Esophagus (tissue), 2 donors: ENCODE measurements at regions not wholly inside any gene's neighbourhood (a gene's known extent, or its start where the extent isn't known, plus 50 kb on each side); places are given as distances from the start of the nearest gene placed in this dataset.
A peak's percentile ranks its signal among the peaks of the same experiment; 100 is the strongest.

Experiments
- H3K27ac ChIP-seq, 2 donors: one replicate each; pipeline ENCODE4 v1.5.1; 2013; ENCODE audit warnings: low read depth in 2 of 2, mild to moderate bottlenecking in 2 of 2, inconsistent platforms in 1 of 2, low read length in 1 of 2, moderate library complexity in 1 of 2
- H3K27me3 ChIP-seq, 2 donors: one replicate each; pipeline ENCODE4 v1.6.1; 2013; ENCODE audit warnings: low read length in 2 of 2, control low read depth in 1 of 2, mild to moderate bottlenecking in 1 of 2; ENCODE audit not compliant: insufficient read depth in 2 of 2, control insufficient read depth in 1 of 2
- H3K36me3 ChIP-seq, 2 donors: one replicate each; pipeline ENCODE4 v1.6.1; 2013; ENCODE audit warnings: low read length in 1 of 2; ENCODE audit not compliant: control insufficient read depth in 2 of 2, insufficient read depth in 2 of 2
- H3K4me1 ChIP-seq, 2 donors: one replicate each; pipeline ENCODE4 v1.6.1; 2013; ENCODE audit warnings: low read length in 1 of 2; ENCODE audit not compliant: control insufficient read depth in 2 of 2, insufficient read depth in 2 of 2
- H3K4me3 ChIP-seq, 2 donors: one replicate each; pipeline ENCODE4 v1.5.1; 2013; ENCODE audit warnings: low read length in 2 of 2, mild to moderate bottlenecking in 2 of 2, low read depth in 1 of 2, moderate library complexity in 1 of 2
- H3K9me3 ChIP-seq, 2 donors: one replicate each; pipeline ENCODE4 v1.6.1; 2013; ENCODE audit warnings: mild to moderate bottlenecking in 2 of 2, low read depth in 1 of 2, low read length in 1 of 2, moderate library complexity in 1 of 2; ENCODE audit not compliant: control insufficient read depth in 2 of 2, insufficient read depth in 1 of 2
- WGBS, 2 donors: extraction: QIAGEN DNeasy Blood & Tissue Kit; methylation state at CpG; one replicate each; pipeline ENCODE4 v1.1.7; 2013; 5-methylcytosine and 5-hydroxymethylcytosine counted together
- donor health status: healthy with polysubstance abuse.
- donor health status: Bipolar disorder and iron deficiency.

GRCh38 chr13:105587786-105588185, 947.7 kb downstream of the EFNB2 start:
- Histone ChIP-seq H3K9me3 (no peaks in the 10 kb centered on the region), H3K36me3 (no peaks in the 10 kb centered on the region), H3K27ac (no peak overlapping the region), H3K4me3 (no peak overlapping the region), H3K4me1 (no peaks in the 10 kb centered on the region), H3K27me3 (no peaks in the 10 kb centered on the region)
- WGBS, 2 donors = 57 to 70% methylated on average over 7 of the region's 7 CpGs

- H3K4me1 ChIP-seq = no peaks in the 10 kb centered on the region
- peaks cover 1 to 3% of the 10 kb centered on the region in 2 donors for H3K9me3 ChIP-seq
- no peak overlapping the region for H3K4me3 ChIP-seq
- H3K27ac ChIP-seq = peak overlapping the region in 1 of 2 donors; percentile 17
- 82 to 84% methylated on average over 2 of the region's 2 CpGs for WGBS, 2 donors
- H3K36me3 ChIP-seq = no peaks in the 10 kb centered on the region
- H3K27me3 ChIP-seq = no peaks in the 10 kb centered on the region
Measured at GRCh38 chr13:105579821-105580710, 955.4 kb downstream of the EFNB2 start.

GRCh38 chr13:105573136-105573535, 962.3 kb downstream of the EFNB2 start:
- H3K27me3 ChIP-seq = no peaks in the 10 kb centered on the region
- peaks cover 1 to 3% of the 10 kb centered on the region in 2 donors for H3K9me3 ChIP-seq
- no peaks in the 10 kb centered on the region for H3K36me3 ChIP-seq
- WGBS, 2 donors = 77 to 79% methylated on average over 1 of the region's 1 CpG
- no peak overlapping the region for H3K27ac ChIP-seq
- H3K4me3 ChIP-seq = no peak overlapping the region
- no peaks in the 10 kb centered on the region for H3K4me1 ChIP-seq

GRCh38 chr13:105572401-105572800, 963.1 kb downstream of the EFNB2 start:
- H3K27me3 ChIP-seq = no peaks in the 10 kb centered on the region
- H3K9me3 ChIP-seq = no peaks in the 10 kb centered on the region
- H3K36me3 ChIP-seq = no peaks in the 10 kb centered on the region
- no peak overlapping the region for H3K27ac ChIP-seq
- no peaks in the 10 kb centered on the region for H3K4me1 ChIP-seq
- 58 to 64% methylated on average over 1 of the region's 1 CpG for WGBS, 2 donors
- no peak overlapping the region for H3K4me3 ChIP-seq

- H3K9me3 ChIP-seq = no peaks in the 10 kb centered on the region
- no peaks in the 10 kb centered on the region for H3K4me1 ChIP-seq
- H3K4me3 ChIP-seq = no peak overlapping the region
- WGBS, 2 donors = 95 to 99% methylated on average over 2 of the region's 2 CpGs
- no peak overlapping the region for H3K27ac ChIP-seq
- H3K27me3 ChIP-seq = no peaks in the 10 kb centered on the region
- H3K36me3 ChIP-seq = no peaks in the 10 kb centered on the region
Measured at GRCh38 chr13:105569816-105570215, 965.6 kb downstream of the EFNB2 start.

- 86 to 87% methylated on average over 7 of the region's 7 CpGs for WGBS, 2 donors
- no peaks in the 10 kb centered on the region for H3K36me3 ChIP-seq
- H3K27me3 ChIP-seq = no peaks in the 10 kb centered on the region
- no peaks in the 10 kb centered on the region for H3K9me3 ChIP-seq
- no peaks in the 10 kb centered on the region for H3K4me1 ChIP-seq
- H3K4me3 ChIP-seq = no peak overlapping the region
- no peak overlapping the region for H3K27ac ChIP-seq
Measured at GRCh38 chr13:105567951-105568525, 967.4 kb downstream of the EFNB2 start.

GRCh38 chr13:105565136-105565727, 970.2 kb downstream of the EFNB2 start:
- Histone ChIP-seq H3K4me1 (no peaks in the 10 kb centered on the region), H3K4me3 (no peak overlapping the region), H3K27ac (no peak overlapping the region), H3K9me3 (no peaks in the 10 kb centered on the region), H3K36me3 (no peaks in the 10 kb centered on the region), H3K27me3 (no peaks in the 10 kb centered on the region)
- WGBS, 2 donors = 61 to 67% methylated on average over 3 of the region's 3 CpGs

GRCh38 chr13:105552078-105552477, 983.4 kb downstream of the EFNB2 start:
- Histone ChIP-seq H3K36me3 (no peaks in the 10 kb centered on the region), H3K27ac (no peak overlapping the region), H3K4me3 (no peak overlapping the region), H3K9me3 (no peaks in the 10 kb centered on the region), H3K4me1 (no peaks in the 10 kb centered on the region), H3K27me3 (no peaks in the 10 kb centered on the region)
- 62 to 75% methylated on average over 12 of the region's 12 CpGs for WGBS, 2 donors

- WGBS, 2 donors = 83 to 86% methylated on average over 3 of the region's 3 CpGs
Measured at GRCh38 chr13:105547851-105548250, 987.6 kb downstream of the EFNB2 start.

More at GRCh38 chr13:105547851-105548250, 987.6 kb downstream of the EFNB2 start:
- Histone ChIP-seq H3K27ac (no peak overlapping the region), H3K4me3 (no peak overlapping the region), H3K4me1 (no peaks in the 10 kb centered on the region), H3K9me3 (no peaks in the 10 kb centered on the region), H3K36me3 (no peaks in the 10 kb centered on the region), H3K27me3 (no peaks in the 10 kb centered on the region)
